SK-N-SH (cell line): ENCODE measurements at regions not wholly inside any gene's neighbourhood (a gene's known extent, or its start where the extent isn't known, plus 50 kb on each side); places are given as distances from the start of the nearest gene placed in this dataset.
A peak's percentile ranks its signal among the peaks of the same experiment; 100 is the strongest.

ENCODE experiments used
- EP300 ChIP-seq, 2 experiments: IDR thresholded peaks; 2 replicates each; pipeline versions ENCODE4 v1.4.0 to v1.6.1; 2012; ENCODE audit warnings: borderline replicate concordance in 1 of 2, low read depth in 1 of 2, low read length in 1 of 2
- FOSL2 ChIP-seq: IDR thresholded peaks from 2 replicates; pipeline ENCODE4 v1.4.0; 2012; ENCODE audit warnings: low read depth, mild to moderate bottlenecking, moderate library complexity, borderline replicate concordance
- FOXM1 ChIP-seq: IDR thresholded peaks from 2 replicates; pipeline ENCODE4 v1.4.0; 2012; ENCODE audit warnings: low read depth, mild to moderate bottlenecking
- GABPA ChIP-seq: IDR thresholded peaks from 2 replicates; pipeline ENCODE4 v1.4.0; 2012; ENCODE audit warnings: low read depth, mild to moderate bottlenecking
- POLR2AphosphoS5 ChIP-seq: IDR thresholded peaks from 2 replicates; pipeline ENCODE4 v1.6.1; 2012; ENCODE audit warnings: low read depth, low read length
- RAD21 ChIP-seq: IDR thresholded peaks from 2 replicates; pipeline ENCODE4 v1.6.1; 2012; ENCODE audit warnings: mild to moderate bottlenecking, low read length
- TAF1 ChIP-seq: IDR thresholded peaks from 2 replicates; pipeline ENCODE4 v1.6.1; 2012; ENCODE audit warnings: low read depth, mild to moderate bottlenecking, low read length, moderate library complexity, borderline replicate concordance
- TCF12 ChIP-seq: IDR thresholded peaks from 2 replicates; pipeline ENCODE4 v1.4.0; 2012
- YY1 ChIP-seq: IDR thresholded peaks from 2 replicates; pipeline ENCODE4 v1.4.0; 2012; ENCODE audit warnings: low read depth, mild to moderate bottlenecking
- TF ChIP-seq, protein P1 (sequence below): fragments of 150-350 bp; IDR thresholded peaks from 2 replicates; pipeline ENCODE4 v1.6.1; 2017; ENCODE audit warnings: antibody characterized with exemption, low read length, low read depth, borderline replicate concordance
- TF ChIP-seq, protein P2 (sequence below): IDR thresholded peaks from 2 replicates; pipeline ENCODE4 v1.4.0; 2012; ENCODE audit warnings: low read depth
- TF ChIP-seq, protein P3 (sequence below): fragments of 200-600 bp; sonication (generic); IDR thresholded peaks from 2 replicates; pipeline ENCODE4 v1.6.1; 2017; ENCODE audit warnings: antibody characterized with exemption, mild to moderate bottlenecking, moderate library complexity
- TF ChIP-seq, protein P4 (sequence below): IDR thresholded peaks from 2 replicates; pipeline ENCODE4 v1.6.1; 2012; ENCODE audit warnings: mild to moderate bottlenecking, low read depth, low read length, moderate library complexity
- TF ChIP-seq, protein P5 (sequence below): IDR thresholded peaks from 2 replicates; pipeline ENCODE4; 2012

DNA sequence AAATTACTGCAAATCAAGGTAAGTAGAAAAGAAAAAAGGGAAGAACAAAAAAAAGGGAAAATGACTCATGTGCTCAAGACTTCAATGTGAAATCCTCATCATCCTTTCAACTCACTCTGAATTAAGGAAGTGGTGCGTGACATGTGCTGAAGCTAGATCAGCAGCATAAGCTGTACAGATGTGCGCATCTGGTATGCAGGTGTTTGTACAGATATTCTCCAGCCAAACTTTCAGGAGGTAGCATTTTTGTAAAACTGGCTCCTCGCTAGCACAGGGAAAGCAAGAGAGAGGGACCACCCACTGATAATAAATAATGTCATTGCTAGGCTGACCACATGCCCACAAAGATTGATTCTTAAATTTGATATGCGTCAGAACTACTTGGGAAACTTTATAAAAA is 253.9 kb upstream of the RGMB start:
- TF ChIP-seq, protein P1, sequence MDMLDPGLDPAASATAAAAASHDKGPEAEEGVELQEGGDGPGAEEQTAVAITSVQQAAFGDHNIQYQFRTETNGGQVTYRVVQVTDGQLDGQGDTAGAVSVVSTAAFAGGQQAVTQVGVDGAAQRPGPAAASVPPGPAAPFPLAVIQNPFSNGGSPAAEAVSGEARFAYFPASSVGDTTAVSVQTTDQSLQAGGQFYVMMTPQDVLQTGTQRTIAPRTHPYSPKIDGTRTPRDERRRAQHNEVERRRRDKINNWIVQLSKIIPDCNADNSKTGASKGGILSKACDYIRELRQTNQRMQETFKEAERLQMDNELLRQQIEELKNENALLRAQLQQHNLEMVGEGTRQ, result no peak
- TF ChIP-seq TAF1, result no peak
- TF ChIP-seq, protein P2, sequence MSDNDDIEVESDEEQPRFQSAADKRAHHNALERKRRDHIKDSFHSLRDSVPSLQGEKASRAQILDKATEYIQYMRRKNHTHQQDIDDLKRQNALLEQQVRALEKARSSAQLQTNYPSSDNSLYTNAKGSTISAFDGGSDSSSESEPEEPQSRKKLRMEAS, result no peak
- no peak for TF ChIP-seq FOXM1
- TF ChIP-seq, protein P3, sequence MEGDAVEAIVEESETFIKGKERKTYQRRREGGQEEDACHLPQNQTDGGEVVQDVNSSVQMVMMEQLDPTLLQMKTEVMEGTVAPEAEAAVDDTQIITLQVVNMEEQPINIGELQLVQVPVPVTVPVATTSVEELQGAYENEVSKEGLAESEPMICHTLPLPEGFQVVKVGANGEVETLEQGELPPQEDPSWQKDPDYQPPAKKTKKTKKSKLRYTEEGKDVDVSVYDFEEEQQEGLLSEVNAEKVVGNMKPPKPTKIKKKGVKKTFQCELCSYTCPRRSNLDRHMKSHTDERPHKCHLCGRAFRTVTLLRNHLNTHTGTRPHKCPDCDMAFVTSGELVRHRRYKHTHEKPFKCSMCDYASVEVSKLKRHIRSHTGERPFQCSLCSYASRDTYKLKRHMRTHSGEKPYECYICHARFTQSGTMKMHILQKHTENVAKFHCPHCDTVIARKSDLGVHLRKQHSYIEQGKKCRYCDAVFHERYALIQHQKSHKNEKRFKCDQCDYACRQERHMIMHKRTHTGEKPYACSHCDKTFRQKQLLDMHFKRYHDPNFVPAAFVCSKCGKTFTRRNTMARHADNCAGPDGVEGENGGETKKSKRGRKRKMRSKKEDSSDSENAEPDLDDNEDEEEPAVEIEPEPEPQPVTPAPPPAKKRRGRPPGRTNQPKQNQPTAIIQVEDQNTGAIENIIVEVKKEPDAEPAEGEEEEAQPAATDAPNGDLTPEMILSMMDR, result no peak
- TF ChIP-seq POLR2AphosphoS5, result no peak
- TF ChIP-seq YY1, result no peak
- TF ChIP-seq TCF12, result peak; percentile 34; the same call in 1 of the 2 replicates
- TF ChIP-seq, protein P4, sequence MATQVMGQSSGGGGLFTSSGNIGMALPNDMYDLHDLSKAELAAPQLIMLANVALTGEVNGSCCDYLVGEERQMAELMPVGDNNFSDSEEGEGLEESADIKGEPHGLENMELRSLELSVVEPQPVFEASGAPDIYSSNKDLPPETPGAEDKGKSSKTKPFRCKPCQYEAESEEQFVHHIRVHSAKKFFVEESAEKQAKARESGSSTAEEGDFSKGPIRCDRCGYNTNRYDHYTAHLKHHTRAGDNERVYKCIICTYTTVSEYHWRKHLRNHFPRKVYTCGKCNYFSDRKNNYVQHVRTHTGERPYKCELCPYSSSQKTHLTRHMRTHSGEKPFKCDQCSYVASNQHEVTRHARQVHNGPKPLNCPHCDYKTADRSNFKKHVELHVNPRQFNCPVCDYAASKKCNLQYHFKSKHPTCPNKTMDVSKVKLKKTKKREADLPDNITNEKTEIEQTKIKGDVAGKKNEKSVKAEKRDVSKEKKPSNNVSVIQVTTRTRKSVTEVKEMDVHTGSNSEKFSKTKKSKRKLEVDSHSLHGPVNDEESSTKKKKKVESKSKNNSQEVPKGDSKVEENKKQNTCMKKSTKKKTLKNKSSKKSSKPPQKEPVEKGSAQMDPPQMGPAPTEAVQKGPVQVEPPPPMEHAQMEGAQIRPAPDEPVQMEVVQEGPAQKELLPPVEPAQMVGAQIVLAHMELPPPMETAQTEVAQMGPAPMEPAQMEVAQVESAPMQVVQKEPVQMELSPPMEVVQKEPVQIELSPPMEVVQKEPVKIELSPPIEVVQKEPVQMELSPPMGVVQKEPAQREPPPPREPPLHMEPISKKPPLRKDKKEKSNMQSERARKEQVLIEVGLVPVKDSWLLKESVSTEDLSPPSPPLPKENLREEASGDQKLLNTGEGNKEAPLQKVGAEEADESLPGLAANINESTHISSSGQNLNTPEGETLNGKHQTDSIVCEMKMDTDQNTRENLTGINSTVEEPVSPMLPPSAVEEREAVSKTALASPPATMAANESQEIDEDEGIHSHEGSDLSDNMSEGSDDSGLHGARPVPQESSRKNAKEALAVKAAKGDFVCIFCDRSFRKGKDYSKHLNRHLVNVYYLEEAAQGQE, result no peak
- no peak for TF ChIP-seq EP300 (IDR thresholded peaks at IDR 0.05; ENCODE audit: borderline replicate concordance in 1 of 2, low read depth in 1 of 2, low read length in 1 of 2)
- TF ChIP-seq, protein P5, sequence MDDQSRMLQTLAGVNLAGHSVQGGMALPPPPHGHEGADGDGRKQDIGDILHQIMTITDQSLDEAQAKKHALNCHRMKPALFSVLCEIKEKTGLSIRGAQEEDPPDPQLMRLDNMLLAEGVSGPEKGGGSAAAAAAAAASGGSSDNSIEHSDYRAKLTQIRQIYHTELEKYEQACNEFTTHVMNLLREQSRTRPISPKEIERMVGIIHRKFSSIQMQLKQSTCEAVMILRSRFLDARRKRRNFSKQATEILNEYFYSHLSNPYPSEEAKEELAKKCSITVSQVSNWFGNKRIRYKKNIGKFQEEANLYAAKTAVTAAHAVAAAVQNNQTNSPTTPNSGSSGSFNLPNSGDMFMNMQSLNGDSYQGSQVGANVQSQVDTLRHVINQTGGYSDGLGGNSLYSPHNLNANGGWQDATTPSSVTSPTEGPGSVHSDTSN, result no peak; the same call in 1 of the 2 replicates
- no peak for TF ChIP-seq RAD21
- no peak for TF ChIP-seq GABPA
- no peak for TF ChIP-seq FOSL2
